HCT116 (cell line): ENCODE measurements at regions not wholly inside any gene's neighbourhood (a gene's known extent, or its start where the extent isn't known, plus 50 kb on each side); places are given as distances from the start of the nearest gene placed in this dataset.

Experiments
- CBX3 ChIP-seq: IDR thresholded peaks from 2 replicates; pipeline ENCODE4 v1.6.1; 2012; ENCODE audit warnings: low read depth
- EGR1 ChIP-seq: IDR thresholded peaks from 2 replicates; pipeline ENCODE4 v1.6.1; 2012; ENCODE audit warnings: low read depth
- EZH2 ChIP-seq: fragments of 200-600 bp; sonication (generic); IDR thresholded peaks from 2 replicates; pipeline ENCODE4 v1.6.1; 2017; ENCODE audit warnings: antibody characterized with exemption, mixed run types
- FOSL1 ChIP-seq: IDR thresholded peaks from 2 replicates; pipeline ENCODE4 v1.6.1; 2012; ENCODE audit warnings: low read depth
- POLR2A ChIP-seq: IDR thresholded peaks from 2 replicates; pipeline ENCODE4 v1.7.0; 2011; ENCODE audit warnings: borderline replicate concordance; ENCODE audit not compliant: insufficient read depth, insufficient read length; ENCODE audit errors: extremely low read depth
- RAD21 ChIP-seq: IDR thresholded peaks from 2 replicates; pipeline ENCODE4 v1.6.1; 2012; ENCODE audit warnings: low read depth, mild to moderate bottlenecking
- ZNF274 ChIP-seq: fragments of 200-500 bp; sonication (Bioruptor generic); IDR thresholded peaks from 2 replicates; pipeline ENCODE4 v1.6.1; 2014; ENCODE audit warnings: mild to moderate bottlenecking, low read depth, low read length, inconsistent platforms
- TF ChIP-seq, protein P1 (sequence below), 3 experiments: fragments of 200-600 bp in 1 of 3; sonication (generic) in 1 of 3; IDR thresholded peaks in 2 of 3; conservative IDR thresholded peaks in 1 of 3; 2 replicates each; pipeline ENCODE4 v1.5.1; 2012 to 2017; ENCODE audit warnings: low read depth in 2 of 3, low read length in 2 of 3, antibody characterized with exemption in 1 of 3, borderline replicate concordance in 1 of 3, control low read depth in 1 of 3, mild to moderate bottlenecking in 1 of 3, mixed read lengths in 1 of 3, mixed run types in 1 of 3, moderate library complexity in 1 of 3; ENCODE audit not compliant: insufficient read depth in 1 of 3
- TF ChIP-seq, protein P2 (sequence below): IDR thresholded peaks from 2 replicates; pipeline ENCODE4 v1.6.1; 2011; ENCODE audit warnings: mild to moderate bottlenecking, low read length, moderate library complexity; ENCODE audit not compliant: insufficient replicate concordance; ENCODE audit errors: extremely low read depth
- TF ChIP-seq, protein P3 (sequence below): IDR thresholded peaks from 2 replicates; pipeline ENCODE4 v1.6.1; 2012

DNA sequence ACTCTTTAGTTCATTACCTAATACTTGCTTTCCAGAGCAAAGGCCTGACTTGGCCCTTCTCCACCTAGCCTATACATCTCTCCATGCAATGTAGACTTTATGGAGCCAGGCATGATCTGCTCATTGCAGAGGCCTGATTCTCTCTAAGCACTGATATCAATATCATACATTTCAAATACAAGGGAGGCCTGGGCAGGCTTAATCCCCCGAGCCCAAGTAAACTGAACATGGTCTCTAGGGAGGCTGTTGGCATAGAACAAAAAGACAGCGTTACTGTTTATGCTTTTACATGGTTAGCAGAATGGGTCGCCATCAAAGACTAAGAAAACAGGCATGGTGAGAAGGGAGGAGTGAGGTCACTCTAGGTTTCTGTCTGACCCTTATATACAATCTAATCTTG lies 695.1 kb downstream of the ZEB2 start:
- TF ChIP-seq, protein P1, sequence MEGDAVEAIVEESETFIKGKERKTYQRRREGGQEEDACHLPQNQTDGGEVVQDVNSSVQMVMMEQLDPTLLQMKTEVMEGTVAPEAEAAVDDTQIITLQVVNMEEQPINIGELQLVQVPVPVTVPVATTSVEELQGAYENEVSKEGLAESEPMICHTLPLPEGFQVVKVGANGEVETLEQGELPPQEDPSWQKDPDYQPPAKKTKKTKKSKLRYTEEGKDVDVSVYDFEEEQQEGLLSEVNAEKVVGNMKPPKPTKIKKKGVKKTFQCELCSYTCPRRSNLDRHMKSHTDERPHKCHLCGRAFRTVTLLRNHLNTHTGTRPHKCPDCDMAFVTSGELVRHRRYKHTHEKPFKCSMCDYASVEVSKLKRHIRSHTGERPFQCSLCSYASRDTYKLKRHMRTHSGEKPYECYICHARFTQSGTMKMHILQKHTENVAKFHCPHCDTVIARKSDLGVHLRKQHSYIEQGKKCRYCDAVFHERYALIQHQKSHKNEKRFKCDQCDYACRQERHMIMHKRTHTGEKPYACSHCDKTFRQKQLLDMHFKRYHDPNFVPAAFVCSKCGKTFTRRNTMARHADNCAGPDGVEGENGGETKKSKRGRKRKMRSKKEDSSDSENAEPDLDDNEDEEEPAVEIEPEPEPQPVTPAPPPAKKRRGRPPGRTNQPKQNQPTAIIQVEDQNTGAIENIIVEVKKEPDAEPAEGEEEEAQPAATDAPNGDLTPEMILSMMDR (IDR thresholded peaks at IDR 0.05 in 2 of 3, conservative IDR thresholded peaks at IDR 0.05 in 1 of 3; ENCODE audit: borderline replicate concordance in 1 of 3, insufficient read depth in 1 of 3, low read depth in 2 of 3, low read length in 2 of 3): no peak
- TF ChIP-seq ZNF274: no peak
- TF ChIP-seq RAD21: no peak
- TF ChIP-seq, protein P2, sequence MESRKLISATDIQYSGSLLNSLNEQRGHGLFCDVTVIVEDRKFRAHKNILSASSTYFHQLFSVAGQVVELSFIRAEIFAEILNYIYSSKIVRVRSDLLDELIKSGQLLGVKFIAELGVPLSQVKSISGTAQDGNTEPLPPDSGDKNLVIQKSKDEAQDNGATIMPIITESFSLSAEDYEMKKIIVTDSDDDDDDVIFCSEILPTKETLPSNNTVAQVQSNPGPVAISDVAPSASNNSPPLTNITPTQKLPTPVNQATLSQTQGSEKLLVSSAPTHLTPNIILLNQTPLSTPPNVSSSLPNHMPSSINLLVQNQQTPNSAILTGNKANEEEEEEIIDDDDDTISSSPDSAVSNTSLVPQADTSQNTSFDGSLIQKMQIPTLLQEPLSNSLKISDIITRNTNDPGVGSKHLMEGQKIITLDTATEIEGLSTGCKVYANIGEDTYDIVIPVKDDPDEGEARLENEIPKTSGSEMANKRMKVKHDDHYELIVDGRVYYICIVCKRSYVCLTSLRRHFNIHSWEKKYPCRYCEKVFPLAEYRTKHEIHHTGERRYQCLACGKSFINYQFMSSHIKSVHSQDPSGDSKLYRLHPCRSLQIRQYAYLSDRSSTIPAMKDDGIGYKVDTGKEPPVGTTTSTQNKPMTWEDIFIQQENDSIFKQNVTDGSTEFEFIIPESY: no peak
- TF ChIP-seq EGR1: no peak
- no peak for TF ChIP-seq EZH2
- no peak for TF ChIP-seq CBX3
- TF ChIP-seq POLR2A: no peak
- TF ChIP-seq FOSL1: no peak
- TF ChIP-seq, protein P3, sequence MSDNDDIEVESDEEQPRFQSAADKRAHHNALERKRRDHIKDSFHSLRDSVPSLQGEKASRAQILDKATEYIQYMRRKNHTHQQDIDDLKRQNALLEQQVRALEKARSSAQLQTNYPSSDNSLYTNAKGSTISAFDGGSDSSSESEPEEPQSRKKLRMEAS: no peak
